Right lobe of liver (tissue), 4 donors: ENCODE measurements at regions not wholly inside any gene's neighbourhood (a gene's known extent, or its start where the extent isn't known, plus 50 kb on each side); places are given as distances from the start of the nearest gene placed in this dataset.

ENCODE experiments used
- CTCF ChIP-seq, 4 donors: fragments of 200-600 bp in 3 of 4; fragments of 450-650 bp in 1 of 4; IDR thresholded peaks; one replicate each; pipeline versions ENCODE4 v1.5.1 to v1.8.0; 2016 to 2022; ENCODE audit warnings: antibody characterized with exemption in 4 of 4, mild to moderate bottlenecking in 2 of 4
- POLR2A ChIP-seq: fragments of 450-650 bp; IDR thresholded peaks from one replicate; pipeline ENCODE4 v1.6.1; 2017; ENCODE audit warnings: antibody characterized with exemption, mild to moderate bottlenecking
- donor health status: DM: no; HTN: no; CAD: no.
- donor health status: DM: no; HTN: no; CAD: no.
- donor health status: DM: no; HTN: yes; CAD: no.

- TF ChIP-seq CTCF (IDR thresholded peaks at IDR 0.05) (no peak), POLR2A (no peak)
These were observed 58.9 kb upstream of the EEA1 start for GRCh38 chr12:92987846-92988621.
